Thoracic aorta (tissue), 2 donors: ENCODE measurements at regions not wholly inside any gene's neighbourhood (a gene's known extent, or its start where the extent isn't known, plus 50 kb on each side); places are given as distances from the start of the nearest gene placed in this dataset.
"Not testable (repeated sequence)": the region's sequence is repeated elsewhere in the genome, so short reads cannot be mapped to it uniquely, and the experiment has no call there.

Experiments
- ATAC-seq: fragments of 150-250 bp; one replicate; pipeline ENCODE4 v1.8.0; 2017; ENCODE audit warnings: low read depth; ENCODE audit not compliant: insufficient number of reproducible peaks, low FRiP score
- DNase-seq: peaks from one replicate; pipeline ENCODE4 v3.0.0-alpha.2; 2020; ENCODE audit warnings: low spot score
- H3K27ac ChIP-seq, 2 donors: fragments of 200-600 bp; sonication (generic); 1 replicate in 1 of 2; 2 replicates in 1 of 2; pipeline ENCODE4 v1.5.1; 2016; ENCODE audit warnings: mild to moderate bottlenecking in 2 of 2, moderate library complexity in 2 of 2
- H3K27me3 ChIP-seq: fragments of 200-600 bp; sonication (generic); replicated peaks from 2 replicates; pipeline ENCODE4 v1.6.0; 2016; ENCODE audit warnings: mild to moderate bottlenecking; ENCODE audit not compliant: insufficient read depth
- H3K36me3 ChIP-seq: fragments of 200-600 bp; sonication (generic); one replicate; pipeline ENCODE4 v1.5.1; 2016
- H3K4me1 ChIP-seq, 2 donors: fragments of 200-600 bp; sonication (generic); 1 replicate in 1 of 2; 2 replicates in 1 of 2; pipeline versions ENCODE4 v1.5.1 to v1.6.0; 2016; ENCODE audit warnings: low read depth in 2 of 2, mild to moderate bottlenecking in 1 of 2; ENCODE audit not compliant: control insufficient read depth in 1 of 2
- H3K4me3 ChIP-seq: fragments of 200-600 bp; sonication (generic); 2 replicates; pipeline ENCODE4 v1.5.1; 2016; ENCODE audit warnings: mild to moderate bottlenecking
- H3K9me3 ChIP-seq: fragments of 200-600 bp; sonication (generic); 2 replicates; pipeline ENCODE4 v1.5.1; 2016
- CTCF ChIP-seq: fragments of 200-600 bp; sonication (generic); IDR thresholded peaks from one replicate; pipeline ENCODE4 v1.5.1; 2019; ENCODE audit warnings: antibody characterized with exemption

- DNase-seq, H3K36me3 ChIP-seq, H3K27me3 ChIP-seq, H3K4me3 ChIP-seq, H3K9me3 ChIP-seq, H3K4me1 ChIP-seq, H3K27ac ChIP-seq, ATAC-seq: not testable (repeated sequence)
- TF ChIP-seq CTCF = peak; percentile 23
Observed at GRCh38 chr2:90237923-90238361, 1546.5 kb downstream of the RPIA start.

GRCh38 chr2:90238505-90239230 is 1547.2 kb downstream of the RPIA start:
- H3K36me3 ChIP-seq, H3K27ac ChIP-seq, H3K9me3 ChIP-seq, H3K27me3 ChIP-seq, H3K4me1 ChIP-seq, ATAC-seq, DNase-seq, H3K4me3 ChIP-seq: not testable (repeated sequence)

- not testable (repeated sequence) for ATAC-seq, DNase-seq, H3K27ac ChIP-seq, H3K27me3 ChIP-seq, H3K9me3 ChIP-seq, H3K4me3 ChIP-seq, H3K36me3 ChIP-seq, H3K4me1 ChIP-seq
Observed at GRCh38 chr2:90239769-90240168, 1548.3 kb downstream of the RPIA start.

GRCh38 chr2:90244902-90245765 is 1553.7 kb downstream of the RPIA start:
- ATAC-seq, H3K36me3 ChIP-seq, H3K4me1 ChIP-seq, DNase-seq, H3K9me3 ChIP-seq, H3K27me3 ChIP-seq, H3K27ac ChIP-seq, H3K4me3 ChIP-seq: not testable (repeated sequence)

GRCh38 chr2:90248400-90248799 is 1556.9 kb downstream of the RPIA start:
- not testable (repeated sequence) for H3K36me3 ChIP-seq, H3K27me3 ChIP-seq, H3K4me3 ChIP-seq, H3K9me3 ChIP-seq, H3K27ac ChIP-seq, H3K4me1 ChIP-seq, DNase-seq, ATAC-seq

GRCh38 chr2:90250350-90250749 is 1558.9 kb downstream of the RPIA start:
- not testable (repeated sequence) for H3K36me3 ChIP-seq, H3K4me1 ChIP-seq, H3K27me3 ChIP-seq, H3K9me3 ChIP-seq, DNase-seq, H3K4me3 ChIP-seq, H3K27ac ChIP-seq, ATAC-seq

- H3K27me3 ChIP-seq, H3K4me3 ChIP-seq, H3K4me1 ChIP-seq, ATAC-seq, DNase-seq, H3K9me3 ChIP-seq, H3K27ac ChIP-seq, H3K36me3 ChIP-seq: not testable (repeated sequence)
Observed at GRCh38 chr2:90251576-90251975, 1560.1 kb downstream of the RPIA start.

- DNase-seq, H3K27me3 ChIP-seq, H3K9me3 ChIP-seq, H3K4me1 ChIP-seq, H3K4me3 ChIP-seq, ATAC-seq, H3K36me3 ChIP-seq, H3K27ac ChIP-seq: not testable (repeated sequence)
Observed at GRCh38 chr2:90253306-90253705, 1561.8 kb downstream of the RPIA start.

- not testable (repeated sequence) for H3K27ac ChIP-seq, ATAC-seq, H3K4me3 ChIP-seq, H3K9me3 ChIP-seq, H3K36me3 ChIP-seq, DNase-seq, H3K4me1 ChIP-seq, H3K27me3 ChIP-seq
Observed at GRCh38 chr2:90266888-90267287, 1575.4 kb downstream of the RPIA start.

- DNase-seq, H3K4me3 ChIP-seq, H3K36me3 ChIP-seq, H3K4me1 ChIP-seq, H3K9me3 ChIP-seq, H3K27ac ChIP-seq, ATAC-seq, H3K27me3 ChIP-seq: not testable (repeated sequence)
Observed at GRCh38 chr2:90287751-90288150, 1596.3 kb downstream of the RPIA start.

- DNase-seq, H3K4me1 ChIP-seq, H3K9me3 ChIP-seq, H3K27ac ChIP-seq, H3K36me3 ChIP-seq, ATAC-seq, H3K27me3 ChIP-seq, H3K4me3 ChIP-seq: not testable (repeated sequence)
Observed at GRCh38 chr2:90288396-90288795, 1596.9 kb downstream of the RPIA start.
